Mucosa of descending colon (tissue), 3 donors: ENCODE measurements at regions not wholly inside any gene's neighbourhood (a gene's known extent, or its start where the extent isn't known, plus 50 kb on each side); places are given as distances from the start of the nearest gene placed in this dataset.

Experiments
- ATAC-seq: fragments of 200-7000 bp; cut with Tn5 transposase; one replicate; pipeline ENCODE4 v1.9.1; 2020; ENCODE audit warnings: mild to moderate bottlenecking, moderate library complexity
- DNase-seq, 3 donors: peaks; one replicate each; pipeline ENCODE4 v3.0.0-alpha.2; 2020
- H3K36me3 ChIP-seq: fragments of 200-600 bp; one replicate; pipeline ENCODE4 v1.8.0; 2021; ENCODE audit warnings: low read depth, mild to moderate bottlenecking
- H3K4me1 ChIP-seq: fragments of 200-600 bp; one replicate; pipeline ENCODE4 v1.8.0; 2021; ENCODE audit warnings: low read depth, mild to moderate bottlenecking
- H3K4me3 ChIP-seq: fragments of 200-600 bp; one replicate; pipeline ENCODE4 v1.8.0; 2021; ENCODE audit warnings: mild to moderate bottlenecking
- H3K9me3 ChIP-seq: fragments of 200-600 bp; one replicate; pipeline ENCODE4 v1.8.0; 2021; ENCODE audit warnings: mild to moderate bottlenecking
- intact Hi-C, 2 donors: fragments of 100-400 bp; cut with DNase I in 1 of 2; cut with micrococcal nuclease in 1 of 2; formaldehyde crosslinking; loops; one replicate each; pipeline versions ENCODE4 v1.11.0 to v1.11.1; 2022; cut with DNase I, micrococcal nuclease
- TF ChIP-seq, protein P1 (sequence below): fragments of 200-600 bp; IDR thresholded peaks from one replicate; pipeline ENCODE4 v1.8.0; 2022; ENCODE audit warnings: antibody characterized with exemption, mild to moderate bottlenecking
- donor health status: DM: no; HTN: no; CAD: no; lungs with moderate emphysema.
- donor health status: DM: no; HTN: no; CAD: no.
- donor health status: DM: no; HTN: yes; CAD: no.

DNA sequence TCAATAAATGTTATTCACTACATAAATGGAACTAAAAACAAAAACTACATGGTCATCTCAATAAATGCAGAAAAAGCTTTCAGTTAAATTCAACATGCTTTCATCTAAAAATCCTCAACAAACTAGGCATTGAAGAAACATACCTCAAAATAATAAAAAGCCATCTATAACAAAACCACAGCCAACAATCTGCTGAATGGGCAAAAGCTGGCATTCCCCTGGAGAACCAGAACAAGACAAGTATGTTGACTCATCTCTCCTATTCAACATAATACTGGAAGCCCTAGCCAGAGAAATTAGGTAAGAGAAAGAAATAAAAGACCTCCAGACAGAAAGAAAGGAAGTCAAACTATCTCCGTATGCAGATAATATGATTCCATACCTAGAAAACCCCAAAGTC is 759.9 kb downstream of the EPHA3 start:
- H3K9me3 ChIP-seq, result no peaks in the 10 kb centered on the region
- intact Hi-C loops, result no loop called here
- TF ChIP-seq, protein P1, sequence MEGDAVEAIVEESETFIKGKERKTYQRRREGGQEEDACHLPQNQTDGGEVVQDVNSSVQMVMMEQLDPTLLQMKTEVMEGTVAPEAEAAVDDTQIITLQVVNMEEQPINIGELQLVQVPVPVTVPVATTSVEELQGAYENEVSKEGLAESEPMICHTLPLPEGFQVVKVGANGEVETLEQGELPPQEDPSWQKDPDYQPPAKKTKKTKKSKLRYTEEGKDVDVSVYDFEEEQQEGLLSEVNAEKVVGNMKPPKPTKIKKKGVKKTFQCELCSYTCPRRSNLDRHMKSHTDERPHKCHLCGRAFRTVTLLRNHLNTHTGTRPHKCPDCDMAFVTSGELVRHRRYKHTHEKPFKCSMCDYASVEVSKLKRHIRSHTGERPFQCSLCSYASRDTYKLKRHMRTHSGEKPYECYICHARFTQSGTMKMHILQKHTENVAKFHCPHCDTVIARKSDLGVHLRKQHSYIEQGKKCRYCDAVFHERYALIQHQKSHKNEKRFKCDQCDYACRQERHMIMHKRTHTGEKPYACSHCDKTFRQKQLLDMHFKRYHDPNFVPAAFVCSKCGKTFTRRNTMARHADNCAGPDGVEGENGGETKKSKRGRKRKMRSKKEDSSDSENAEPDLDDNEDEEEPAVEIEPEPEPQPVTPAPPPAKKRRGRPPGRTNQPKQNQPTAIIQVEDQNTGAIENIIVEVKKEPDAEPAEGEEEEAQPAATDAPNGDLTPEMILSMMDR, result no peak
- no peaks in the 10 kb centered on the region for H3K36me3 ChIP-seq
- H3K4me3 ChIP-seq, result no peak overlapping the region
- no peaks in the 10 kb centered on the region for H3K4me1 ChIP-seq
- no peak for ATAC-seq
- no peak for DNase-seq

DNA sequence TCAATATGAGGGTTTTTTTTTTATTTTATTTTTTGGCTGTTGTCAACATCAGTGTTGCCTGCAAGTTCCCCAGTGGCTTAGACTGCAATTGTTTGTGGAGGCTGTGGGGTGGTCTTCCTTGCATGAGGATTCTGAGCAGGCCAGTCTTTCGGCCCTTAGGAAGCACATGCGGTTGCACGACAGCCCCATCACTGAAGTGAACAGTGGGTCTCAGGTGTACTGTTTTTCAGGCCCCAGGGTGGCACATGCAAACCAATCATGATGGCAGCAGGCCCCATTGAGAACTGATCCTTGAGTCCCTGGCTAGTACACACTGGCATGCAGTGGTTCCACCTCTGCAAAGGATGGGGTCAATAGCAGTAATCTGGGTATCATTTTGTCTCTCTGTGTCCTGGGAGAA is 768.7 kb downstream of the EPHA3 start:
- DNase-seq (no peak), ATAC-seq (no peak)
- TF ChIP-seq, protein P1, result no peak
- no peaks in the 10 kb centered on the region for H3K9me3 ChIP-seq
- H3K4me3 ChIP-seq, result no peak overlapping the region
- no peaks in the 10 kb centered on the region for H3K36me3 ChIP-seq
- no peaks in the 10 kb centered on the region for H3K4me1 ChIP-seq
- intact Hi-C loops, result no loop called here

DNA sequence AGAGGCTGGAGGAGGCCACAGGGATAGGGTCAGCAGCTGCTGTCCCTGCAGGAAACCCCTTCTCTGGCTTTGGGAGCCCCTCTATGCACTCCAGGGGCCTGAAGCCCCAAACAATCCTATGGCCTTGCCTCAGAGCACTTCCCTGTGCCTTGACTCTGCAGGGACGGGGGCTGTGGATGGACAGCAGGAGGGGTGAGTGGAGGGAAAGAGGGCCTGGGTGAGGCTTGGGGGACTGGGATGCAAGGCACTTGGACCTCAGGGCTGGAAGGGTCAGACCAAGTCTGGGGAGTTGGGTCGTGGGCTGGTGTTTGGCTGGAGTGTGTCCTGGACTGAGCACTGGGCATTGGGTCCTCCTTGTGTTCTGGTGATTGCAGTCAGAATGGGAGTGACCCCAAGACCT is 769.8 kb downstream of the EPHA3 start:
- Histone ChIP-seq H3K4me1 (no peaks in the 10 kb centered on the region), H3K4me3 (no peak overlapping the region), H3K36me3 (no peaks in the 10 kb centered on the region), H3K9me3 (no peaks in the 10 kb centered on the region)
- ATAC-seq, result no peak
- DNase-seq, result no peak
- intact Hi-C loops, result no loop called here
- TF ChIP-seq, protein P1, result no peak

DNA sequence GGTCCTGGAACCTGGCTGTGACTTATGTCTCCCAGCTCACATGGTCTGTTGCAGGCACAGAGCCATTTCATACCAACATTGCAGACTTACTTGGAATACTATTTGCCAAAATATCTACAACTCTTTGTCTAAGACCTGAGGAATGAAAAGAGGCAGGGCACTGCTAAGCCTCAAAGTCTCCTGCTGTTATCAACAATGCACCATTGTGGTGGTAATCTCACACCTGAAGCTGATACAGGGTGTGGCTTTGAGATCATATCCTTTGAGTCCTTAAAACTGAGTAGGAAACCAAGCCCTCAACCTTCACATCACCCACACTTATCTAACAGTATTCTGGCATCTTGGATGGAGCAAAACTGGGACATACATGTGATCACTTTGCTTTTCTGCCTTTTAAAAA is 782.0 kb downstream of the EPHA3 start:
- intact Hi-C loops, result no loop called here
- Histone ChIP-seq H3K9me3 (peaks cover 9% of the 10 kb centered on the region), H3K4me1 (no peaks in the 10 kb centered on the region), H3K36me3 (no peaks in the 10 kb centered on the region), H3K4me3 (no peak overlapping the region)
- DNase-seq (no peak), ATAC-seq (no peak)
- TF ChIP-seq, protein P1, result no peak

DNA sequence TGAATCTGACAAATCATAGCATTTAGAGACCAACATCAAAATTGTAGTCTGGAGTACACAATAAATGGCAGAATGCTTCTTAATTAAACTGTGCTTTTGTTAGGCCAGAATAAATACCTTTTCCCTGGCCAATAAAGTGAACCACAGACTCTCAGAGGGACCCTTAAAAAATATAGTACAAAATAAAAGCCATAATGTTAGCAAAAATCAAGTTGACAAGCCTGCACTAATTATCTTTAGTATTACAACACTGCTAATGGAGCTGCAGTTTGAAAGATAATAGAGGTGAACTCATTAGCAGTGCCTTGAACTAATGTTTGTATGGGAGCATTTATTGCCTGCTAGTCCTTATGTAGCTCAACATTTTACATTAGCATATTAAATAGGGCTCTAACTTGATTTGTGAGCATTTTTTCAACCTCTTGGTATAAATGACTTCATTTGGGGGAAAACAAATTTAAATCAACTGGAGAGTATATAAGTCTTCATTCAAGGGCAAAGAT is 801.3 kb downstream of the EPHA3 start:
- H3K4me3 ChIP-seq, result no peak overlapping the region
- no peaks in the 10 kb centered on the region for H3K9me3 ChIP-seq
- TF ChIP-seq, protein P1, result no peak
- ATAC-seq (no peak), DNase-seq (no peak)
- H3K36me3 ChIP-seq, result no peaks in the 10 kb centered on the region
- intact Hi-C loops, result no loop called here
- H3K4me1 ChIP-seq, result no peaks in the 10 kb centered on the region

DNA sequence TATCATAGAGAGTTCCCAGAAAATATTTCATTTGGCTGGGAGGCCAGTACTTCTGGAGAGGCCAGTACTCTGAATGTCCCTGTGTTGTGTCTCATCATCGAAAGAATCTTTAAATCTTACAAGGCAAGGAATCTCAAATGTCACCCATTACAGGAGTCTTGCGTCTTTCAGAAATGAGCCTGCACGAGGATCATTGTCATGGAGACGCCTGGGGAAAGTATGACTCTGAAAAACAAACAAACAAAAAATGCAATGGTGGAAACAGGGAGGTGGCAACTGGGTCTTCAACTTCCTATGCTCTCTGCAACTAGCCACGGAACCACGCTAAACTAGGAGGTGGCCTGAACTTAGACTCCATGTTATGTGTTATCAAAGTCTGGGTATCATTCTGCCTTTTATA is 804.6 kb downstream of the EPHA3 start:
- ATAC-seq, result no peak
- intact Hi-C loops, result no loop called here
- Histone ChIP-seq H3K36me3 (no peaks in the 10 kb centered on the region), H3K4me1 (no peaks in the 10 kb centered on the region), H3K9me3 (no peaks in the 10 kb centered on the region), H3K4me3 (no peak overlapping the region)
- no peak for DNase-seq
- TF ChIP-seq, protein P1, result no peak
